NCI-H146 treated with DMSO at 0.1 percent for 48 hours (cell line): ENCODE measurements at regions not wholly inside any gene's neighbourhood (a gene's known extent, or its start where the extent isn't known, plus 50 kb on each side); places are given as distances from the start of the nearest gene placed in this dataset.

ENCODE experiments used
- DNase-seq: peaks from one replicate; lab custom pipeline; 2025; ENCODE audit not compliant: unreplicated experiment; lab: John Stamatoyannopoulos, UW

- DNase-seq: no peak
Observed at GRCh38 chr12:105975351-105975750, 163.4 kb downstream of the NUAK1 start.

- DNase-seq: no peak
Observed at GRCh38 chr12:105977236-105977635, 161.5 kb downstream of the NUAK1 start.

GRCh38 chr12:105977652-105978051, 161.1 kb downstream of the NUAK1 start:
- DNase-seq: no peak

GRCh38 chr12:105978276-105978675, 160.5 kb downstream of the NUAK1 start:
- DNase-seq: no peak

GRCh38 chr12:105978686-105979085, 160.1 kb downstream of the NUAK1 start:
- no peak for DNase-seq

GRCh38 chr12:105980085-105980484, 158.7 kb downstream of the NUAK1 start:
- DNase-seq: no peak

- DNase-seq: no peak
Observed at GRCh38 chr12:105980533-105980932, 158.2 kb downstream of the NUAK1 start.

GRCh38 chr12:105982022-105982421, 156.7 kb downstream of the NUAK1 start:
- no peak for DNase-seq

- no peak for DNase-seq
Observed at GRCh38 chr12:105983622-105984320, 155.0 kb downstream of the NUAK1 start.

GRCh38 chr12:105985383-105985782, 153.4 kb downstream of the NUAK1 start:
- DNase-seq: no peak

GRCh38 chr12:105986779-105987684, 151.7 kb downstream of the NUAK1 start:
- DNase-seq: no peak

- no peak for DNase-seq
Observed at GRCh38 chr12:105987685-105988035, 151.1 kb downstream of the NUAK1 start.

GRCh38 chr12:105992849-105993740, 145.7 kb downstream of the NUAK1 start:
- no peak for DNase-seq

GRCh38 chr12:105993766-105994555, 144.8 kb downstream of the NUAK1 start:
- no peak for DNase-seq

- DNase-seq: no peak
Observed at GRCh38 chr12:105995961-105996431, 142.8 kb downstream of the NUAK1 start.

GRCh38 chr12:105998561-105998960, 140.2 kb downstream of the NUAK1 start:
- DNase-seq: no peak

GRCh38 chr12:106000382-106001104, 138.2 kb downstream of the NUAK1 start:
- no peak for DNase-seq

- no peak for DNase-seq
Observed at GRCh38 chr12:106001105-106001836, 137.5 kb downstream of the NUAK1 start.

GRCh38 chr12:106001837-106002218, 136.9 kb downstream of the NUAK1 start:
- no peak for DNase-seq
